HEK293 (cell line): ENCODE measurements at regions not wholly inside any gene's neighbourhood (a gene's known extent, or its start where the extent isn't known, plus 50 kb on each side); places are given as distances from the start of the nearest gene placed in this dataset.

Experiments
- CTCF ChIP-seq: fragments of 450-650 bp; formaldehyde crosslinking; IDR thresholded peaks from 2 replicates; pipeline ENCODE4 v1.5.1; 2016; ENCODE audit warnings: missing biosample characterization, missing genetic modification characterization
- PRDM2 ChIP-seq: fragments of 450-650 bp; formaldehyde crosslinking; IDR thresholded peaks from 2 replicates; pipeline ENCODE4 v1.5.1; 2016; ENCODE audit warnings: missing biosample characterization, missing genetic modification characterization, borderline replicate concordance
- ZBTB1 ChIP-seq: fragments of 450-650 bp; formaldehyde crosslinking; IDR thresholded peaks from 2 replicates; pipeline ENCODE4 v1.5.1; 2016; ENCODE audit warnings: missing biosample characterization, missing genetic modification characterization
- ZNF23 ChIP-seq: fragments of 450-650 bp; formaldehyde crosslinking; IDR thresholded peaks from 2 replicates; pipeline ENCODE4 v1.5.1; 2016; ENCODE audit warnings: missing biosample characterization, missing genetic modification characterization, borderline replicate concordance
- ZNF335 ChIP-seq: fragments of 450-650 bp; formaldehyde crosslinking; conservative IDR thresholded peaks from 2 replicates; pipeline ENCODE4 v1.5.1; 2016; ENCODE audit warnings: missing biosample characterization, missing genetic modification characterization
- ZNF768 ChIP-seq: fragments of 450-650 bp; formaldehyde crosslinking; IDR thresholded peaks from 2 replicates; pipeline ENCODE4 v1.5.1; 2018; ENCODE audit warnings: missing biosample characterization, mild to moderate bottlenecking, missing genetic modification characterization

- TF ChIP-seq CTCF (tag by site-specific recombination) (no peak), ZNF23 (tag by site-specific recombination) (no peak), ZBTB1 (tag by site-specific recombination) (no peak), ZNF768 (tag by site-specific recombination) (no peak), ZNF335 (tag by site-specific recombination) (no peak), PRDM2 (no peak)
These were observed 377.7 kb downstream of the NUAK1 start for GRCh38 chr12:105761075-105761474.
